ENCODE measurements at regions not wholly inside any gene's neighbourhood (a gene's known extent, or its start where the extent isn't known, plus 50 kb on each side); places are given as distances from the start of the nearest gene placed in this dataset.

- H3K4me3 ChIP-seq (ENCODE audit: low read depth, low read length), result no peak overlapping the region
- no peak for TF ChIP-seq CTCF (IDR thresholded peaks at IDR 0.05; ENCODE audit: low read depth, low read length)
Observed at GRCh38 chr5:33257807-33258429, 182.8 kb upstream of the TARS1 start.

GRCh38 chr5:33258553-33258952, 182.2 kb upstream of the TARS1 start:
- H3K4me3 ChIP-seq (ENCODE audit: low read depth, low read length), result no peak overlapping the region
- no peak for TF ChIP-seq CTCF (IDR thresholded peaks at IDR 0.05; ENCODE audit: low read depth, low read length)

- H3K4me3 ChIP-seq (ENCODE audit: low read depth, low read length), result no peak overlapping the region
- TF ChIP-seq CTCF (IDR thresholded peaks at IDR 0.05; ENCODE audit: low read depth, low read length), result no peak
Observed at GRCh38 chr5:33260098-33260497, 180.7 kb upstream of the TARS1 start.

GRCh38 chr5:33261305-33261704, 179.5 kb upstream of the TARS1 start:
- TF ChIP-seq CTCF (IDR thresholded peaks at IDR 0.05; ENCODE audit: low read depth, low read length), result no peak
- no peak overlapping the region for H3K4me3 ChIP-seq (ENCODE audit: low read depth, low read length)

- no peak overlapping the region for H3K4me3 ChIP-seq (ENCODE audit: low read depth, low read length)
- no peak for TF ChIP-seq CTCF (IDR thresholded peaks at IDR 0.05; ENCODE audit: low read depth, low read length)
Observed at GRCh38 chr5:33261747-33262146, 179.0 kb upstream of the TARS1 start.

GRCh38 chr5:33267801-33268200, 173.0 kb upstream of the TARS1 start:
- TF ChIP-seq CTCF (IDR thresholded peaks at IDR 0.05; ENCODE audit: low read depth, low read length), result no peak
- H3K4me3 ChIP-seq (ENCODE audit: low read depth, low read length), result no peak overlapping the region

GRCh38 chr5:33268374-33268773, 172.4 kb upstream of the TARS1 start:
- TF ChIP-seq CTCF (IDR thresholded peaks at IDR 0.05; ENCODE audit: low read depth, low read length), result no peak
- no peak overlapping the region for H3K4me3 ChIP-seq (ENCODE audit: low read depth, low read length)
